ENCODE measurements at regions not wholly inside any gene's neighbourhood (a gene's known extent, or its start where the extent isn't known, plus 50 kb on each side); places are given as distances from the start of the nearest gene placed in this dataset.

DNA sequence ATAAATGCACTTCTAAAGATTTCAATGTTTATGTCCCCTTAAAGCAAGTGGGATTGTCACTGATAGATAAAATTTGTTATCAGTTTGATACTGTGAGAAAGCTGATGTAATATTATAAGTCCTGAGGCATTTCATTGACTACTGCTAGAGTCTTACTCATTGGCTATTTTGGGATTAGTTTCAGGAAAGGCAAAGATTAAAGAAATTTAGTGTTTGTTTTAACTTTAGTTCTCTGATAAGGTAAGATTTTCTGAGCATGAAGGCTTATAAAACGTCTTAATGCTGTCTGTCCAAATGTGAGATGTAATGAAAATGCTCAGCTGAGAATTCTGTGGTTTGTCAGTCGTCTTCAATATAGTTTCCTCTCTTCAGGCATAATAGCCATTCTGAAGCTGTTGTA lies 886.4 kb upstream of the CDH2 start:
- no peak for DNase-seq (ENCODE audit: low spot score)

DNA sequence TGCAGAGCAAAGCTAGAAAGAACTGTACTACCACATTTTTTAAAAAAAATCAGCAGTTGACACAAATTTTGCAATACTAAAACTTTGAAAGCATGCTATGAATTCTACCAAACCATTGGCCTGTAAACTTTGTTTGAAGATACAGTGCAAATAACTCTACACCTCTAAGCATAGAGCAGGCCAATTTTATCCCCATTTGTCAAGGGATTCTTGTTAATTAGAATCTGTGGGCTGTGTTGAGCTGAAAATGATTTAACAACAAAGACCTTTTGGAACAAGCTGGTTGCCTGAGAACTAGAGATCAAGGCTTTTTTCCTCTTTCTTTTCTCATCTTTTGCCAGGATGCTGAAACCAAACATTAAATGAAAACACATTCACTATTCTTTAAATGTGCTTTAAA lies 886.0 kb upstream of the CDH2 start:
- no peak for DNase-seq (ENCODE audit: low spot score)

- no peak for DNase-seq (ENCODE audit: low spot score)
Measured at GRCh38 chr18:29060349-29060748, 883.4 kb upstream of the CDH2 start.

- no peak for DNase-seq (ENCODE audit: low spot score)
Measured at GRCh38 chr18:29057703-29058102, 880.8 kb upstream of the CDH2 start.

GRCh38 chr18:29056800-29057199 lies 879.9 kb upstream of the CDH2 start:
- DNase-seq (ENCODE audit: low spot score) = no peak

DNA sequence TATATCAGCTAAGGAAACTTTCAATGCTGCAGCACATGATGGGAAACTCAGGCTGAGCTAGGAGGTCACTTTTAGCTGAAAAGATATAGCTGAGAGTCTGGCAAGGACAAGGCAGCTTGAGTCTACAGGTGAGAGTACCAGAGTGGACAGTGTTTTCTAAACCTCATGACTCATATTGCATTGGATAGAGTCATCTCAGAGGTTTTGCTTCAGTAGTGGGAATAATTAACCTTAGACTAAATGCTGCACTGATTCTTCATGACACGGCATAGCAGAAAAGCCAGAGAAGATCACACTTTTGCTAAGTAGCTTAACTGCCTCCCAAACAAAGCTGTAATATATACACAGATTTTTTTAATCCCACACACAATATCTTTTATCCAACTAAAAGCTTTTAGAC lies 865.0 kb upstream of the CDH2 start:
- no peak for DNase-seq (ENCODE audit: low spot score)

DNA sequence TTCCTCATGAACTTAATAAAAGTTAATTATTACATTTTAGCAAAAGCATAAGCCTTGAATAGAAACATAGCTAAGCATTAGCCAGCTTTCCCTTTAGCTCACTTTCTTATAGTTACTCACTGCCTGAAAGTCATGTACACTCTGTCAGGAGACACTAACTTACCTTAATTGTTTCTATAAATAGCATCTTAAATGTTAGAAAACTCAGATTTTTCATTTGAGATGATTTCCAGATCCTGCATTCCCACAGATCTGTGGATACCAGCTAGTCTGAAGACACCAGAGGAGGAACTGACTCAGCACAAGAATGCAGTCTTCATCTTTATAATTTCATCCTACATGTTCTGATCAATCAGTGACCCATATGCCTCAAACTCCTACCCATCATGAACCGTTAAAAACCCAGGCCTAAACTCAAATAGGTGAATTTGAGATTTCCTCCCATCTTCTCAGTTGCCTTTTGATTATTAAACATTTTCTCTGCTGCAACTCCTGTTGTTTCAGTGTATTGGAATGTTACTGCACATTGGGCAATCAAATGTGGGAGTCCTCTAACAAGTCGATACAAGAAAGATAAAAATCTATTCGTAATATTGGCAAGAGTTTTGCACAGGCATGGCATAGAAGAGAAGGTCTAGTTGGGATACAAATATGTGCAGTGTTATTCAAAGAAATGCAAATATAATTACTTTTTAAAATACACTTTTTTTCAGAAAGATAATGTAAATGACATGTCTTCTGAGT lies 857.4 kb upstream of the CDH2 start:
- no peak for DNase-seq (ENCODE audit: low spot score)

DNA sequence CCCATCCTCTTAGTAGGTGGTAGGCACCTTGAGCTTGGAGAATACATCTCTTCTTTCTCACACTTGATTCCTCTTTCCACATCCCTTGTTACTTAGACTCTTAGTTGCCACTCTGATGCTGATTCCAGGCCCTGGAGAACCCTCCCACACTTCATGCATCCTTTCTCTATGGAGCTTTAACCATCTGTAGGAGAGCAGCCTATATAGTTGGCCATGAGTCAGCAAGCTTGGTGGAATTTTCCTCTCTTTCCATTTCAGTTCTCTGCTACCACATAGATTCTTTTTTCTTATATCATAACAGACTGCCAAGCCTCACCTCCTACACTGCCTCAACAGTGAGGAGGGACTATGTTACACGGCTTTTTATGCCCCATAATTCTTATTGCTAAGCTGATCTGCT lies 851.6 kb upstream of the CDH2 start:
- no peak for DNase-seq (ENCODE audit: low spot score)

- no peak for DNase-seq (ENCODE audit: low spot score)
Measured at GRCh38 chr18:29018976-29019375, 842.0 kb upstream of the CDH2 start.

- no peak for DNase-seq (ENCODE audit: low spot score)
Measured at GRCh38 chr18:29012883-29013465, 836.0 kb upstream of the CDH2 start.

DNA sequence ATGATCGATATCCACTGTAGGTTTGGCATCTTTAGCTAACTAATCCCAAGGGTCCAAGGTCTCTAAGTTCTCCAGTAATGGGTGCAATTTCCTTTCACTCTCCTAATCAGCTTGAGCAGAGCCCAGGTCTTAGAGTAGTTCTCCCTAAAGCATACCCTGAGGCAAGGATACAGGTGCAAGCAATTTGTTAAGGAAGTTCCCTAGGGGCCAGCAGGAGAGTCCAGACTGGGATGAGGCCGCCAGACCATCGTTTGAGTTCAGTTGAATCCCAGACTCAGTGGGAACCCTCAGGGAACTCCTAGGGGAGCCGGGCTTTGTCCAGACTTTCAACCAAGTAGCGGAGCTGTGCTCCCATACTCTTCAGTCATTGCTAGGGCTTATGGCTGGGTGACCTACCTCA lies 835.4 kb upstream of the CDH2 start:
- no peak for DNase-seq (ENCODE audit: low spot score)

DNA sequence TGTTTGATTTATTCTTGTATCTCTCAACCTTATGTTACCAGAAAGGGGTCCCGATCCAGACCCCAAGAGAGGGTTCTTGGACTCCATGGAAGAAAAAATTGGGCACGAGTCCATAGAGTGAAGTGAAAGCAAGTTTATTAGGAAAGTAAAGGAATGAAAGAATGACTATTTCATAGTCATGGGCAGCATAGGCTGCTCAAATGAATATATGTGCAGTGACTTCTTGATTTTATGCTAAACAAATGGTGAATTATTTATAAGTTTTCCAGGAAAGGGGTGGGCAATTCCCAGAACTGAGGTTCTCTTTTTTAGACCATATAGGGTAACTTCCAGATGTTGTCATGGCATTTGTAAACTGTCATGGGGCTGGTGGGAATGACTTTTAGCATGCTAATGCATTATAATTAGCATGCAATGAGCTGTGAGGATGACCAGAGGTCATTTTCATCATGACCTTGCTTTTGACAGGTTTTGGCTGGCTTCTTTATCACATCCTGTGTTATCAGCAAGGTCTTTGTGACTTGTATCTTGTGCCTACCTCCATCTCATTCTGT lies 832.4 kb upstream of the CDH2 start:
- DNase-seq (ENCODE audit: low spot score) = no peak

DNA sequence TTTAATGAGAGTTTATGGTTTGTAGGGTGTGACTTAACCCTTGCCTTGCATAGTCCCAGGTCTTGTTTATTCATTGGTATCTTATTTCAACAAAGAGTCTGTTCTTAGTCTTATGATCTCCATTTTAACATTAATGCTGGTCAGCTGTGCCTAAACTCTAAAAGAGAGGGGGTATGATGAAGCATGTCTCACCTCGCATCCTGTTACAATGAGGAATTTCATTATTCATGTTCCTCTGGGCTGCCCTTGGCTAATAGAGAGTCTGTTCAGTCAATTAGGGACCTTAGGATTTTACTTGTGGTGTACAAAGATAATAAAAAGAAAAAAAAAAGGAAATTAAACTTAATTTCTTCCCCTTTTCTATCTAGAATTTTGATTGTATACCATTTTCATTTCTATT lies 831.9 kb upstream of the CDH2 start:
- DNase-seq (ENCODE audit: low spot score) = no peak

- DNase-seq (ENCODE audit: low spot score) = no peak
Measured at GRCh38 chr18:29007986-29008654, 831.2 kb upstream of the CDH2 start.

GRCh38 chr18:29004921-29005320 lies 828.0 kb upstream of the CDH2 start:
- no peak for DNase-seq (ENCODE audit: low spot score)

DNA sequence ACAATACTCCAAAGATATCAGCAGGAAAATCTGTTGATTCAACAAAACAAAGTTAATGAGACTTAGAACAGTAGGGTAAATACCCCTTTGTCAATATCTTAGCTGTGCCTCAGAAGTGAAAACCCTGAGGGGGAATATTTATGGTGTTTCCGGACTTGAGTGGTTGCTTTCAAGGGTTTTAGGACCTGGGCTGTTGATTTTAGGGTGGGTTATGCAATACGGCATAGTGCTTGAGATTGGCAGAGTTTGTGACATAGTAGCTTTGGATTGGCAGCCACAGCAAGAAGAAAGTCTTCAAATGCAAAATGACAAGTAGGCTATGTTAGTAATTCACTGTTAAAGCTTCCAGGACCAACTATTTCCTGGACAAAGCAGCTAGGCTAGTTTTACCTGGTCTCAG lies 826.3 kb upstream of the CDH2 start:
- DNase-seq (ENCODE audit: low spot score) = no peak

DNA sequence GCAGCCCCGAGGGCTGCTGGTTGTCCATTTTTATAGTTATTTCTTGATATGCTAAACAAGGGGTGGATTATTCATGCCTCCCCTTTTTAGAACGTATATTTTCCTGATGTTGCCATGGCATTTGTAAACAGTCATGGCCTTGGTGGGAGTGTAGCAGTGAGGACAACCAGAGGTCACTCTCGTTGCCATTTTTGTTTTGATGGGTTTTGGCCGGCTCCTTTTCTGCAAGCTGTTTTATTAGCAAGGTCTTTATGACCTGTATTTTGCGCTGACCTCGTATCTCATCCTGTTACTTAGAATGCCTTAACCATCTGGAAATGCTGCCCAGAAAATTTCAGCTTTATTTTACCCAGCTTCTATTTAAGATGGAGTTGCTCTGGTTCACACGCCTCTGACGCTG lies 825.8 kb upstream of the CDH2 start:
- no peak for DNase-seq (ENCODE audit: low spot score)

GRCh38 chr18:28999726-29000125 lies 822.8 kb upstream of the CDH2 start:
- no peak for DNase-seq (ENCODE audit: low spot score)

GRCh38 chr18:28995319-28995718 lies 818.4 kb upstream of the CDH2 start:
- DNase-seq (ENCODE audit: low spot score) = no peak

DNA sequence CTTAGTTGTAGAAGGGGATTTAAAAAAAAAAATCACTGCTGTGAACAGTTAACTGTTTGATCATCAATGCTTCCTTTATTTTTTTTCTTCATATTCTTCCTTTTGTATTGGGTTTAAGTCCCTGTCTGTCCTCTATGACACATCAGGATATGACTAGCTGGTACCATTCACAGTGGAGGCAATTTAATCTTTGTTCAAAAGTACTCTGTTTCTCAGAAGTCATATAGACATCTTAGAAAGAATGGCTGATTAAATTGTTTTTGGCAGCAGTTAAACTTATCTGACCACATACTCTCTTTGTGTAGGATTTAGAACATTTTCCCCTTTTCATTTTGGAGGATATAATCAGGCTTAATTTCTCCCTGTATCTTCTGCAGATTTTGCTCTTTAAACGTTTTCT lies 807.8 kb upstream of the CDH2 start:
- no peak for DNase-seq (ENCODE audit: low spot score)

GRCh38 chr18:28974504-28974903 lies 797.6 kb upstream of the CDH2 start:
- DNase-seq (ENCODE audit: low spot score) = no peak

GRCh38 chr18:28973324-28973723 lies 796.4 kb upstream of the CDH2 start:
- DNase-seq (ENCODE audit: low spot score) = no peak

DNA sequence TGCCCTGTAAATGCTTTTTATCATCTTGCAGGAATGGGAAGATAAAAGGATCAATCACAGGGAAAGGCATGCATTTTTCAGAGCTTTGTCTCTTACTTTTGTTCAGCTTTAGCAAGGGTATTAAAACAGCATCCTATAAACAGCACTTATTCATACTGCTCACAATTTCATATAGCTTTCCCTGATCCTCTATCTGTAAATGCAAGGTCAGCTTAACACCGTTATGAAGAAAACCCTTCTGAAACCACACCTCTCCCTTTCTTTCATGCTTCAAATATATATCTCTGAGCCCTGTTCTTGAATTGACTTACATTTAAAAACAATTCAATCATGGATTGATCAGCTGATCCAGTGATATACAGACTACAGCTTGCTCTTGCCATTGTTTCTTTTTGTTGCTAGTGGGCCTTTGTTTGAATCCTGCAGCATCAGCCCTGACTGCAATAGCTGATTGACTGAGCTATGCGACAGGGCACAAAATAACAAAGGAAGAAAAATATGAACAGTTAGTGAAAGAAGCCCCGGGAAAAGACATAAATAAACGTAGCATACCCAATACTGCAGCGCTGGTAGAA lies 795.5 kb upstream of the CDH2 start:
- no peak for DNase-seq (ENCODE audit: low spot score)
